ENCODE measurements at regions not wholly inside any gene's neighbourhood (a gene's known extent, or its start where the extent isn't known, plus 50 kb on each side); places are given as distances from the start of the nearest gene placed in this dataset.

DNA sequence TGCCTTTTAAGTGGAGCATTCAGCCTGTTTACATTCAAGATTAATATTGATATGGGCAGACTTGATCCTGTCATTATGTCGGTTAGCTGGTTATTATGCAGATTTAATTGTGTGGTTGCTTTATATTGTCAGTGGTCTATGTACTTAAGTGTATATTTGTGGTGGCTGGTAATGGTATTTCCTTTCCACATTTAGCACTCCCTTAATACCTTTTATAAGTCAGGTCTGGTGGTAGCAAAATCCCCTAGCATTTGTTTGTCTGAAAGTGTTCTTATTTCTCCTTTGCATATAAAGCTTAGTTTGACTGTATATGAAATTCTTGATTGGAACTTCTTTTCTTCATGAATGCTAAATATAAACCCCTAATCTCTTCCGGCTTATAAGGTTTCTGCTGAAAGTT is 403.7 kb upstream of the EPHA5 start:
- no peak for TF ChIP-seq ZBTB7A (IDR thresholded peaks at IDR 0.05; ENCODE audit: low read depth)
- TF ChIP-seq, protein P1, sequence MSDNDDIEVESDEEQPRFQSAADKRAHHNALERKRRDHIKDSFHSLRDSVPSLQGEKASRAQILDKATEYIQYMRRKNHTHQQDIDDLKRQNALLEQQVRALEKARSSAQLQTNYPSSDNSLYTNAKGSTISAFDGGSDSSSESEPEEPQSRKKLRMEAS (IDR thresholded peaks at IDR 0.05), result no peak
- TF ChIP-seq EGR1 (IDR thresholded peaks at IDR 0.05), result no peak
- TF ChIP-seq, protein P2, sequence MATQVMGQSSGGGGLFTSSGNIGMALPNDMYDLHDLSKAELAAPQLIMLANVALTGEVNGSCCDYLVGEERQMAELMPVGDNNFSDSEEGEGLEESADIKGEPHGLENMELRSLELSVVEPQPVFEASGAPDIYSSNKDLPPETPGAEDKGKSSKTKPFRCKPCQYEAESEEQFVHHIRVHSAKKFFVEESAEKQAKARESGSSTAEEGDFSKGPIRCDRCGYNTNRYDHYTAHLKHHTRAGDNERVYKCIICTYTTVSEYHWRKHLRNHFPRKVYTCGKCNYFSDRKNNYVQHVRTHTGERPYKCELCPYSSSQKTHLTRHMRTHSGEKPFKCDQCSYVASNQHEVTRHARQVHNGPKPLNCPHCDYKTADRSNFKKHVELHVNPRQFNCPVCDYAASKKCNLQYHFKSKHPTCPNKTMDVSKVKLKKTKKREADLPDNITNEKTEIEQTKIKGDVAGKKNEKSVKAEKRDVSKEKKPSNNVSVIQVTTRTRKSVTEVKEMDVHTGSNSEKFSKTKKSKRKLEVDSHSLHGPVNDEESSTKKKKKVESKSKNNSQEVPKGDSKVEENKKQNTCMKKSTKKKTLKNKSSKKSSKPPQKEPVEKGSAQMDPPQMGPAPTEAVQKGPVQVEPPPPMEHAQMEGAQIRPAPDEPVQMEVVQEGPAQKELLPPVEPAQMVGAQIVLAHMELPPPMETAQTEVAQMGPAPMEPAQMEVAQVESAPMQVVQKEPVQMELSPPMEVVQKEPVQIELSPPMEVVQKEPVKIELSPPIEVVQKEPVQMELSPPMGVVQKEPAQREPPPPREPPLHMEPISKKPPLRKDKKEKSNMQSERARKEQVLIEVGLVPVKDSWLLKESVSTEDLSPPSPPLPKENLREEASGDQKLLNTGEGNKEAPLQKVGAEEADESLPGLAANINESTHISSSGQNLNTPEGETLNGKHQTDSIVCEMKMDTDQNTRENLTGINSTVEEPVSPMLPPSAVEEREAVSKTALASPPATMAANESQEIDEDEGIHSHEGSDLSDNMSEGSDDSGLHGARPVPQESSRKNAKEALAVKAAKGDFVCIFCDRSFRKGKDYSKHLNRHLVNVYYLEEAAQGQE (IDR thresholded peaks at IDR 0.05; ENCODE audit: low read depth), result no peak
- no peak for TF ChIP-seq TEAD4 (IDR thresholded peaks at IDR 0.05)
- TF ChIP-seq CREB1 (IDR thresholded peaks at IDR 0.05; ENCODE audit: low read depth), result no peak
- no peak for TF ChIP-seq FOXM1 (IDR thresholded peaks at IDR 0.05; ENCODE audit: borderline replicate concordance, low read depth)
- TF ChIP-seq YY1 (IDR thresholded peaks at IDR 0.05; ENCODE audit: low read depth), result no peak
- TF ChIP-seq EP300 (IDR thresholded peaks at IDR 0.05; ENCODE audit: borderline replicate concordance), result no peak
- TF ChIP-seq TAF1 (IDR thresholded peaks at IDR 0.05; ENCODE audit: low read depth), result no peak
- TF ChIP-seq, protein P3, sequence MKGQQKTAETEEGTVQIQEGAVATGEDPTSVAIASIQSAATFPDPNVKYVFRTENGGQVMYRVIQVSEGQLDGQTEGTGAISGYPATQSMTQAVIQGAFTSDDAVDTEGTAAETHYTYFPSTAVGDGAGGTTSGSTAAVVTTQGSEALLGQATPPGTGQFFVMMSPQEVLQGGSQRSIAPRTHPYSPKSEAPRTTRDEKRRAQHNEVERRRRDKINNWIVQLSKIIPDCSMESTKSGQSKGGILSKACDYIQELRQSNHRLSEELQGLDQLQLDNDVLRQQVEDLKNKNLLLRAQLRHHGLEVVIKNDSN (IDR thresholded peaks at IDR 0.05), result no peak

DNA sequence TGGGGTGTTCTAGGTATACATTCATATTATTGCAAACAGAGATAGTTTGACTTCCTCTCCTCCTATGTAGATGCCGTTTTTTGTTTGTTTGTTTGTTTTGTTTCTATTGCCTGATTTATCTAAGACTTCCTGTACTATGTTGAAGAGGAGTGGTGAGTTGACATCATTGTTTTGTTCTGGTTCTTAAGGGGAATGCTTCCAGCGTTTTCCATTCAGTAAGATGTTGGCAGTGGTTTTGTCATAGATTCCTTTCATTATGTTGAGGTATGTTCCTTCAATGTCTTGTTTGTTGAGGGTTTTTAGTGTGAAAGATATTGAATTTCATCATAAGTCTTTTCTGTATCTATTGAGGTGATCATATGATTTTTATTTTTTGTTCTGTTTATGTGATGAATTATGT is 401.6 kb upstream of the EPHA5 start:
- TF ChIP-seq CREB1 (IDR thresholded peaks at IDR 0.05; ENCODE audit: low read depth), result no peak
- no peak for TF ChIP-seq ZBTB7A (IDR thresholded peaks at IDR 0.05; ENCODE audit: low read depth)
- TF ChIP-seq, protein P1 (IDR thresholded peaks at IDR 0.05), result no peak
- no peak for TF ChIP-seq TEAD4 (IDR thresholded peaks at IDR 0.05)
- TF ChIP-seq FOXM1 (IDR thresholded peaks at IDR 0.05; ENCODE audit: borderline replicate concordance, low read depth), result no peak
- TF ChIP-seq CEBPB (IDR thresholded peaks at IDR 0.05), result no peak

DNA sequence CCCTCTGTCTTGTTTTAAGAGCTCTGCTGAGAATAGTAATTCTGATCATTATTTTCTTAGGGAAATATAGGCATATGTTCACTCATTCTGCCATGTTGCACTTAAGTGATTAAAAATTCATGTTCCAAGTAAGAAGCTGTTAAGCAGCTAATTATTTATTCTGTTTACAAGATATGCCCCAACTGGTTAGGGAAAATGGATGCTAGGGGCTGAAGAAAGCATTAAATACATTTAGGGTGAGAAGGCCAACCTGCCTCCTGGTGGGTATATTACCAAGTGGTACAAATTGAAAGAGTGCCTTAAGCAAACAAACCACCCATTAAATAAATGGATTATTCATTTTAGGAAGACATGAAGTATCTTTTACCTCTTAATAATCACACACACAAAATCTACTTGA is 392.6 kb upstream of the EPHA5 start:
- TF ChIP-seq TCF12 (IDR thresholded peaks at IDR 0.05; ENCODE audit: low read depth) (no peak), ZBTB7A (IDR thresholded peaks at IDR 0.05; ENCODE audit: low read depth) (no peak), CREB1 (IDR thresholded peaks at IDR 0.05; ENCODE audit: low read depth) (no peak), FOXM1 (IDR thresholded peaks at IDR 0.05; ENCODE audit: borderline replicate concordance, low read depth) (no peak), TEAD4 (IDR thresholded peaks at IDR 0.05) (no peak), TAF1 (IDR thresholded peaks at IDR 0.05; ENCODE audit: low read depth) (no peak), EP300 (IDR thresholded peaks at IDR 0.05; ENCODE audit: borderline replicate concordance) (no peak), RAD21 (IDR thresholded peaks at IDR 0.05; ENCODE audit: low read depth) (no peak), EGR1 (IDR thresholded peaks at IDR 0.05) (no peak), NFIC (IDR thresholded peaks at IDR 0.05) (no peak), YY1 (IDR thresholded peaks at IDR 0.05; ENCODE audit: low read depth) (no peak), CEBPB (IDR thresholded peaks at IDR 0.05) (no peak)
- TF ChIP-seq, protein P1 (IDR thresholded peaks at IDR 0.05), result no peak
- TF ChIP-seq, protein P2 (IDR thresholded peaks at IDR 0.05; ENCODE audit: low read depth), result no peak
- TF ChIP-seq, protein P3 (IDR thresholded peaks at IDR 0.05), result no peak

DNA sequence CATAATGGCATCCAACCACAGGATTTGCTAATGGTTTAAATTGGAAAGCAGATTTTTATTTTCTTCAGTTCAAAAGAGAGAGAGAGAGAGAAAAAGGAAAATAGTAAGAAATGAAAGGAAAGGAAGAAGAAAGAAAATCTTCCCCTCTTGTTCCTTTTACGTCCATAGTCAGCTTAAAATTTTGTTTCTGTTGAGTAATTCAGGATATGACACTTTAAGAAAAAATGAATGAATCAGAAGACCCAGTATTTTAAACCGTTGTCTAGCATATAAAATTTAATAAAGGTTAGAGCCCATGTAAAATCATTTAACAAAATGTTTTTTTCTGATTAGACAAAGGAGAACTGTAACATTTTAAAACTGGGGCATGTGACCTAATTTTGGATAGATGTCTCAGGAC is 391.8 kb upstream of the EPHA5 start:
- TF ChIP-seq EP300 (IDR thresholded peaks at IDR 0.05; ENCODE audit: borderline replicate concordance) (no peak), NFIC (IDR thresholded peaks at IDR 0.05) (no peak), ZBTB7A (IDR thresholded peaks at IDR 0.05; ENCODE audit: low read depth) (no peak), RAD21 (IDR thresholded peaks at IDR 0.05; ENCODE audit: low read depth) (no peak), CEBPB (IDR thresholded peaks at IDR 0.05) (no peak), TCF12 (IDR thresholded peaks at IDR 0.05; ENCODE audit: low read depth) (no peak), EGR1 (IDR thresholded peaks at IDR 0.05) (no peak)
- TF ChIP-seq, protein P3 (IDR thresholded peaks at IDR 0.05), result no peak
- TF ChIP-seq, protein P1 (IDR thresholded peaks at IDR 0.05), result no peak

DNA sequence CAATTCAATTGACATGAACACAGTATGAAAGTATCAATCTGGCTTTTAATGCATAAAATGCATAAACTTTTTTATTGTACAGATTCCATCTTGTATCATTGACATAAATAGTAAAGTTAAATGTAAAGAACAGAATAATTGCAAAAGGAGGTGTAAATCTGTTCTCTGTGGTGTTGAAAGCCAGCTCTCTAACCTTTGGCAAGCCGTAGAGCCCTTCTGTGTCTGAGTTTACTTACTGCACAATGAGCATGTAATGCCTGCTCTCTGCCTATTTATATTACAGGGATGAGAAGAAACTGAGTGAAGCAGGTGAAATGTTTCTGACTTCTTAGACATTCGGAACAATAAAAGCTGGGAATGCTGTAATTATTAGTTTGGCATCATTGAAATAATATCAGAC is 389.3 kb upstream of the EPHA5 start:
- TF ChIP-seq CEBPB (IDR thresholded peaks at IDR 0.05), result no peak
- TF ChIP-seq, protein P2 (IDR thresholded peaks at IDR 0.05; ENCODE audit: low read depth), result no peak
- TF ChIP-seq ZBTB7A (IDR thresholded peaks at IDR 0.05; ENCODE audit: low read depth), result no peak
- no peak for TF ChIP-seq RAD21 (IDR thresholded peaks at IDR 0.05; ENCODE audit: low read depth)
- TF ChIP-seq EP300 (IDR thresholded peaks at IDR 0.05; ENCODE audit: borderline replicate concordance), result no peak
- TF ChIP-seq NFIC (IDR thresholded peaks at IDR 0.05), result no peak
- TF ChIP-seq, protein P1 (IDR thresholded peaks at IDR 0.05), result no peak
